Mammary epithelial cell (primary cell): ENCODE measurements at regions not wholly inside any gene's neighbourhood (a gene's known extent, or its start where the extent isn't known, plus 50 kb on each side); places are given as distances from the start of the nearest gene placed in this dataset.

Source experiments
- EZH2 ChIP-seq: IDR thresholded peaks from 2 replicates; pipeline ENCODE4 v1.6.1; 2012; ENCODE audit warnings: low read length, inconsistent platforms, borderline replicate concordance
- TF ChIP-seq, protein P1 (sequence below), 2 donors: IDR thresholded peaks in 1 of 2; conservative IDR thresholded peaks in 1 of 2; 2 replicates each; pipeline ENCODE4 v1.5.1; 2011 to 2012; ENCODE audit warnings: inconsistent platforms in 2 of 2, low read length in 2 of 2, mild to moderate bottlenecking in 2 of 2, control low read depth in 1 of 2, low read depth in 1 of 2; ENCODE audit not compliant: insufficient read depth in 1 of 2; ENCODE audit errors: extremely low read depth in 1 of 2

DNA sequence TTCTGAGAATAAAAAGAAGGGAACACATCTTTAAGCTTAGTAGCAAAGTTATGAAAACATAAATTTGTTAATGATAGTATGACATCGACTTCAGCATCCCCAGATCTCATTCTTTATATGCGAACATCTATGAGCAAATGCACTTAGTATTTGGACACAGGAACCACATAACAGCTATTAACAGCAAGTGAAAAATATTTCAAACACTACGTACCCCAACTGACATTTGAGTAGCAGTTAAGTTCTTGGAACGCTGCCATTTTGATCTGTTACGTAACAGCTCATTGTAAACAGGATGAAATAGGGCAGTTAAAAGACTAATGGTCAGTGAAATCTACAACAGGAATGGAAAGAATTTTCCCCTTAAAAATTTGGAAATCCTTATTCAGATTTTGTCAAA lies 428.9 kb downstream of the TNS3 start:
- no peak for TF ChIP-seq EZH2
- TF ChIP-seq, protein P1, sequence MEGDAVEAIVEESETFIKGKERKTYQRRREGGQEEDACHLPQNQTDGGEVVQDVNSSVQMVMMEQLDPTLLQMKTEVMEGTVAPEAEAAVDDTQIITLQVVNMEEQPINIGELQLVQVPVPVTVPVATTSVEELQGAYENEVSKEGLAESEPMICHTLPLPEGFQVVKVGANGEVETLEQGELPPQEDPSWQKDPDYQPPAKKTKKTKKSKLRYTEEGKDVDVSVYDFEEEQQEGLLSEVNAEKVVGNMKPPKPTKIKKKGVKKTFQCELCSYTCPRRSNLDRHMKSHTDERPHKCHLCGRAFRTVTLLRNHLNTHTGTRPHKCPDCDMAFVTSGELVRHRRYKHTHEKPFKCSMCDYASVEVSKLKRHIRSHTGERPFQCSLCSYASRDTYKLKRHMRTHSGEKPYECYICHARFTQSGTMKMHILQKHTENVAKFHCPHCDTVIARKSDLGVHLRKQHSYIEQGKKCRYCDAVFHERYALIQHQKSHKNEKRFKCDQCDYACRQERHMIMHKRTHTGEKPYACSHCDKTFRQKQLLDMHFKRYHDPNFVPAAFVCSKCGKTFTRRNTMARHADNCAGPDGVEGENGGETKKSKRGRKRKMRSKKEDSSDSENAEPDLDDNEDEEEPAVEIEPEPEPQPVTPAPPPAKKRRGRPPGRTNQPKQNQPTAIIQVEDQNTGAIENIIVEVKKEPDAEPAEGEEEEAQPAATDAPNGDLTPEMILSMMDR (conservative IDR thresholded peaks at IDR 0.05 in 1 of 2, IDR thresholded peaks at IDR 0.05 in 1 of 2; ENCODE audit: extremely low read depth in 1 of 2, insufficient read depth in 1 of 2, low read depth in 1 of 2, low read length in 2 of 2) = no peak
